ENCODE measurements at regions not wholly inside any gene's neighbourhood (a gene's known extent, or its start where the extent isn't known, plus 50 kb on each side); places are given as distances from the start of the nearest gene placed in this dataset.

DNA sequence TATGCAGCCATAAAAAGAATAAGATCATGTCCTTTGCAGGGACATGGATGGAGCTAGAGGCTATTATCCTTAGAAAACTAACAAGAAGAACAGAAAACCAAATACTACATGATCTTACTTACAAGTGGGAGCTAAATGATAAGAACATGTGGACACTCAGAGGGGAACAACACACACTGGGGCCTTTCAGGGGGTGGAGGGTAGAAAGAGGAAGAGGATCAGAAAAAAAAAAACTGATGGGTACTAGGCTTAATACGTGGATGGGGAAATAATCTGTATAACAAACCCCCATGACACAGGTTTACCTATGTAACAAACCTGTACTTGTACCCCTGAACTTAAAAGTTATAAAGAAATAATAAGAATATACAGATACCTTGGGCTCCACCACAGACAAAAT is 514.2 kb downstream of the ARL4A start:
- Histone ChIP-seq H3K27ac (ENCODE audit: insufficient read depth, low read depth, low read length, poor library complexity, severe bottlenecking) (no peak overlapping the region), H3K4me1 (ENCODE audit: control insufficient read depth, insufficient read depth, low read length) (no peaks in the 10 kb centered on the region), H3K4me3 (ENCODE audit: insufficient read depth, low read depth, low read length) (no peak overlapping the region), H3K27me3 (ENCODE audit: control insufficient read depth, insufficient read depth, low read length, poor library complexity, severe bottlenecking) (no peaks in the 10 kb centered on the region), H3K9me3 (ENCODE audit: control insufficient read depth, low read length) (no peaks in the 10 kb centered on the region), H3K36me3 (ENCODE audit: control insufficient read depth, insufficient read depth, low read length) (no peaks in the 10 kb centered on the region)
- WGBS, 2 experiments, result 67% methylated on average over 1 of the region's 1 CpG; no CpG with 5 or more reads in 1 of the 2 experiments

DNA sequence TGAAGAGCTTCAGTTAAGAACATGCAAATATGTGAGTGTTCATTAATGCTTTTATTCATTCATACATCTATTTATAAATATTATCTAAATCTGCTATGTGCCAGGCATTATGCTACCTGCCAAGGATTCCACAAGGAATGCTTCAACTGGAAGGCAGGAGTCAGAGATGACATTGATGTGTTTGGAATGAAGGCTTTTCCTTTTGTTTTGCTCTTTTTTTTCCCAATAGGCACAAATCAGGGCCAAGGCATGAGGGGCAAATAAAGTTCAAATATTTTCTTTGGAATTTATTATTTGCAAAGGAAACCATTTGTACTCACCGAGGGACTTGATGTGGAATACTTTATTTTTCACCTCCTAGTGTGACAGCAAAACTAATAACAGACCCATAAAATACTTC is 530.3 kb downstream of the ARL4A start:
- 80% methylated on average over 1 of the region's 1 CpG; no CpG with 5 or more reads in 1 of the 2 experiments for WGBS, 2 experiments

GRCh38 chr7:13225068-13225467 is 537.6 kb downstream of the ARL4A start:
- 92% methylated on average over 1 of the region's 1 CpG; no CpG with 5 or more reads in 1 of the 2 experiments for WGBS, 2 experiments
- Histone ChIP-seq H3K27me3 (ENCODE audit: control insufficient read depth, insufficient read depth, low read length, poor library complexity, severe bottlenecking) (no peaks in the 10 kb centered on the region), H3K4me3 (ENCODE audit: insufficient read depth, low read depth, low read length) (no peak overlapping the region), H3K4me1 (ENCODE audit: control insufficient read depth, insufficient read depth, low read length) (no peaks in the 10 kb centered on the region), H3K9me3 (ENCODE audit: control insufficient read depth, low read length) (no peaks in the 10 kb centered on the region), H3K27ac (ENCODE audit: insufficient read depth, low read depth, low read length, poor library complexity, severe bottlenecking) (no peak overlapping the region), H3K36me3 (ENCODE audit: control insufficient read depth, insufficient read depth, low read length) (no peaks in the 10 kb centered on the region)

More for the DNA sequence above, 530.3 kb downstream of the ARL4A start:
- Histone ChIP-seq H3K36me3 (ENCODE audit: control insufficient read depth, insufficient read depth, low read length) (no peaks in the 10 kb centered on the region), H3K4me3 (ENCODE audit: insufficient read depth, low read depth, low read length) (no peak overlapping the region), H3K9me3 (ENCODE audit: control insufficient read depth, low read length) (no peaks in the 10 kb centered on the region), H3K27ac (ENCODE audit: insufficient read depth, low read depth, low read length, poor library complexity, severe bottlenecking) (no peak overlapping the region), H3K4me1 (ENCODE audit: control insufficient read depth, insufficient read depth, low read length) (no peaks in the 10 kb centered on the region), H3K27me3 (ENCODE audit: control insufficient read depth, insufficient read depth, low read length, poor library complexity, severe bottlenecking) (no peaks in the 10 kb centered on the region)

DNA sequence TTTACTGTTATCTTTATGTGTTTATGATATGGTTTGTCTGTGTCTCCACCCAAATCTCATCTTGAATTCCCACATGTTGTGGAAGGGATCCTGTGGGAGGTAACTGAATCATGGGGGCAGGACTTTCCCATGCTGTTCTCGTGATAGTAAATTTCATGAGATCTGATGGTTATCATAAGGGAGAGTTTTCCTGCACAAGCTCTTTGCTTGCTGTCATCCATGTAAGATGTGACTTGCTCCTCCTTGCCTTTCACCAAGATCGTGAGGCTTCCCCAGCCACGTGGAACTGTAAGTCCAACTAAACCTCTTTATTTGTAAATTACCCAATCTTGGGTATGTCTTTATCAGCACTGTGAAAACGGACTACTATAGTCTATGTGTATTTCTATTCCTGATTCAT is 539.0 kb downstream of the ARL4A start:
- Histone ChIP-seq H3K27me3 (ENCODE audit: control insufficient read depth, insufficient read depth, low read length, poor library complexity, severe bottlenecking) (no peaks in the 10 kb centered on the region), H3K27ac (ENCODE audit: insufficient read depth, low read depth, low read length, poor library complexity, severe bottlenecking) (no peak overlapping the region), H3K4me3 (ENCODE audit: insufficient read depth, low read depth, low read length) (no peak overlapping the region), H3K36me3 (ENCODE audit: control insufficient read depth, insufficient read depth, low read length) (no peaks in the 10 kb centered on the region), H3K9me3 (ENCODE audit: control insufficient read depth, low read length) (no peaks in the 10 kb centered on the region), H3K4me1 (ENCODE audit: control insufficient read depth, insufficient read depth, low read length) (peaks cover 7% of the 10 kb centered on the region)
- 85 to 93% methylated on average over 4 of the region's 4 CpGs for WGBS, 2 experiments

GRCh38 chr7:13231216-13231615 is 543.8 kb downstream of the ARL4A start:
- no peaks in the 10 kb centered on the region for H3K9me3 ChIP-seq (ENCODE audit: control insufficient read depth, low read length)
- H3K27ac ChIP-seq (ENCODE audit: insufficient read depth, low read depth, low read length, poor library complexity, severe bottlenecking), result no peak overlapping the region
- peaks cover 7% of the 10 kb centered on the region for H3K4me1 ChIP-seq (ENCODE audit: control insufficient read depth, insufficient read depth, low read length)
- H3K27me3 ChIP-seq (ENCODE audit: control insufficient read depth, insufficient read depth, low read length, poor library complexity, severe bottlenecking), result no peaks in the 10 kb centered on the region
- no peak overlapping the region for H3K4me3 ChIP-seq (ENCODE audit: insufficient read depth, low read depth, low read length)
- 83 to 88% methylated on average over 3 to 4 of the region's 4 CpGs for WGBS, 2 experiments
- no peaks in the 10 kb centered on the region for H3K36me3 ChIP-seq (ENCODE audit: control insufficient read depth, insufficient read depth, low read length)

DNA sequence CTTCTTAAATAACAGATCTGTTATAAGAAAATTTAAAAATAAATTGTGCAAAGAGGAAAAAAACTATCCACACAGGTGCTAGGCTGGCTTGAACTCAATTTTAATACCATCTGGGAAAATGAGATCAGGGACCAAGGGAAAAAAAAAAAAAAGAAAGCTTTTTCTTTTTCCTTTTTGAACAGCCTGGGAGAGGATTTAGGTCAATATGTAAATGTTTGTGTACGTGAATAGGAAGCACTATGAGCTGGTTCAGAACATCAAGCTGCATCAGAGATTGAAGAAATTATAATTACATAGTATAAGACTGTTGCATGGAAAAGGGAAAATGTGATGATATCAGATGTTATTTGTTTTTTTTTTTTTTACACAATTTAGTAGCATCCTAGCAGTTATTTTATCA is 548.0 kb downstream of the ARL4A start:
- Histone ChIP-seq H3K4me3 (ENCODE audit: insufficient read depth, low read depth, low read length) (no peak overlapping the region), H3K27me3 (ENCODE audit: control insufficient read depth, insufficient read depth, low read length, poor library complexity, severe bottlenecking) (no peaks in the 10 kb centered on the region), H3K9me3 (ENCODE audit: control insufficient read depth, low read length) (no peaks in the 10 kb centered on the region), H3K4me1 (ENCODE audit: control insufficient read depth, insufficient read depth, low read length) (peaks cover 7% of the 10 kb centered on the region), H3K36me3 (ENCODE audit: control insufficient read depth, insufficient read depth, low read length) (no peaks in the 10 kb centered on the region), H3K27ac (ENCODE audit: insufficient read depth, low read depth, low read length, poor library complexity, severe bottlenecking) (no peak overlapping the region)
- 94% methylated on average over 1 of the region's 1 CpG; no CpG with 5 or more reads in 1 of the 2 experiments for WGBS, 2 experiments

- Histone ChIP-seq H3K9me3 (ENCODE audit: control insufficient read depth, low read length) (no peaks in the 10 kb centered on the region), H3K4me1 (ENCODE audit: control insufficient read depth, insufficient read depth, low read length) (peaks cover 1% of the 10 kb centered on the region)
- 78% methylated on average over 1 of the region's 1 CpG; no CpG with 5 or more reads in 1 of the 2 experiments for WGBS, 2 experiments
Measured at GRCh38 chr7:13236026-13236425, 548.6 kb downstream of the ARL4A start.

GRCh38 chr7:13240349-13240748 is 552.9 kb downstream of the ARL4A start:
- no peaks in the 10 kb centered on the region for H3K27me3 ChIP-seq (ENCODE audit: control insufficient read depth, insufficient read depth, low read length, poor library complexity, severe bottlenecking)
- no peak overlapping the region for H3K27ac ChIP-seq (ENCODE audit: insufficient read depth, low read depth, low read length, poor library complexity, severe bottlenecking)
- H3K4me1 ChIP-seq (ENCODE audit: control insufficient read depth, insufficient read depth, low read length), result no peaks in the 10 kb centered on the region
- no peaks in the 10 kb centered on the region for H3K36me3 ChIP-seq (ENCODE audit: control insufficient read depth, insufficient read depth, low read length)
- 58 to 63% methylated on average over 2 of the region's 2 CpGs for WGBS, 2 experiments
- no peak overlapping the region for H3K4me3 ChIP-seq (ENCODE audit: insufficient read depth, low read depth, low read length)
- H3K9me3 ChIP-seq (ENCODE audit: control insufficient read depth, low read length), result no peaks in the 10 kb centered on the region

More at GRCh38 chr7:13236026-13236425, 548.6 kb downstream of the ARL4A start:
- Histone ChIP-seq H3K27ac (ENCODE audit: insufficient read depth, low read depth, low read length, poor library complexity, severe bottlenecking) (no peak overlapping the region), H3K4me3 (ENCODE audit: insufficient read depth, low read depth, low read length) (no peak overlapping the region), H3K27me3 (ENCODE audit: control insufficient read depth, insufficient read depth, low read length, poor library complexity, severe bottlenecking) (no peaks in the 10 kb centered on the region), H3K36me3 (ENCODE audit: control insufficient read depth, insufficient read depth, low read length) (no peaks in the 10 kb centered on the region)

DNA sequence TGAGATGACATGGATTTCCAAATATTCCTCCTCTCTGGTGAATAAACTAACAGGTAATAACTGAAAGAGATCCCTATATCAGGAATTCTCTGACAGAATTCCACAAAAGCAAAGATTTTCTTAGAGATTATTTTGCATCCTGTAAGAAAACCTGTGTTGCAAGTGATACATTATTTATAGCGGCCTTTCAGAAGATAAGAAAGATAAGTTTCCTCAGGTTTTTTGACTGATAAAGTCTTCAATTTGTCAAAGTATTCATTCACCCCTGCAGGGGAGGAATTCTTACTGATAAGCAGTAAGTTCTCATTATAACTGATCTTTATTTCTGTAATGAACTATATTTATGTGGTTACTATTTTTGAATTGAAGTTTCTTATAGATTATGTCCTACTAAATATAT is 554.0 kb downstream of the ARL4A start:
- no peaks in the 10 kb centered on the region for H3K4me1 ChIP-seq (ENCODE audit: control insufficient read depth, insufficient read depth, low read length)
- H3K27me3 ChIP-seq (ENCODE audit: control insufficient read depth, insufficient read depth, low read length, poor library complexity, severe bottlenecking), result no peaks in the 10 kb centered on the region
- whole genome bisulfite sequencing, 2 experiments, result 100% methylated on average over 1 of the region's 1 CpG
- no peak overlapping the region for H3K4me3 ChIP-seq (ENCODE audit: insufficient read depth, low read depth, low read length)
- H3K27ac ChIP-seq (ENCODE audit: insufficient read depth, low read depth, low read length, poor library complexity, severe bottlenecking), result no peak overlapping the region
- H3K9me3 ChIP-seq (ENCODE audit: control insufficient read depth, low read length), result no peaks in the 10 kb centered on the region
- H3K36me3 ChIP-seq (ENCODE audit: control insufficient read depth, insufficient read depth, low read length), result no peaks in the 10 kb centered on the region

GRCh38 chr7:13257661-13258060 is 570.2 kb downstream of the ARL4A start:
- no peak overlapping the region for H3K27ac ChIP-seq (ENCODE audit: insufficient read depth, low read depth, low read length, poor library complexity, severe bottlenecking)
- H3K4me3 ChIP-seq (ENCODE audit: insufficient read depth, low read depth, low read length), result no peak overlapping the region
- no peaks in the 10 kb centered on the region for H3K9me3 ChIP-seq (ENCODE audit: control insufficient read depth, low read length)
- 92 to 94% methylated on average over 6 of the region's 6 CpGs for WGBS, 2 experiments
- H3K27me3 ChIP-seq (ENCODE audit: control insufficient read depth, insufficient read depth, low read length, poor library complexity, severe bottlenecking), result no peaks in the 10 kb centered on the region
- no peaks in the 10 kb centered on the region for H3K36me3 ChIP-seq (ENCODE audit: control insufficient read depth, insufficient read depth, low read length)
- H3K4me1 ChIP-seq (ENCODE audit: control insufficient read depth, insufficient read depth, low read length), result no peaks in the 10 kb centered on the region

DNA sequence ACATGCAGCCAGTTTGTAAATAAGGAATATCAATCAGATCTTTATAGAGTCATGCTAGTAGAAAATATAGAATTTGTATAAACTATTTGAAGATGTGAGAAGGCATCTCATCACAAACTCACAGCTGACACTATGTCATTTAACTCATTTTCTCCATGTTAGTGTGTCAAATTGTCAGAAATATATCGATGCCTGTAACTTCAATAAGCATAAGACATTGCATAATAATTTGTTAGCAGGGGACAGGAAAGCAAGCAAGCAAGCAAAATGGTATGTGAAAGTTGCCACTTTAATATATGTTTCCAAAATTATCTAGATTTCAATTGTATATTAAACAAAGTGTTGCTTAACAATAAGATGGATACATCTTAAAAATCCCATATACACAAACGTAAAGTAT is 571.0 kb downstream of the ARL4A start:
- Histone ChIP-seq H3K4me1 (ENCODE audit: control insufficient read depth, insufficient read depth, low read length) (no peaks in the 10 kb centered on the region), H3K9me3 (ENCODE audit: control insufficient read depth, low read length) (no peaks in the 10 kb centered on the region), H3K4me3 (ENCODE audit: insufficient read depth, low read depth, low read length) (no peak overlapping the region), H3K36me3 (ENCODE audit: control insufficient read depth, insufficient read depth, low read length) (no peaks in the 10 kb centered on the region), H3K27me3 (ENCODE audit: control insufficient read depth, insufficient read depth, low read length, poor library complexity, severe bottlenecking) (no peaks in the 10 kb centered on the region), H3K27ac (ENCODE audit: insufficient read depth, low read depth, low read length, poor library complexity, severe bottlenecking) (no peak overlapping the region)
- 94 to 100% methylated on average over 1 of the region's 2 CpGs for WGBS, 2 experiments
